Dedifferentiated amniotic fluid mesenchymal stem cell (primary cell): ENCODE measurements at regions not wholly inside any gene's neighbourhood (a gene's known extent, or its start where the extent isn't known, plus 50 kb on each side); places are given as distances from the start of the nearest gene placed in this dataset.
"Not testable (repeated sequence)": the region's sequence is repeated elsewhere in the genome, so short reads cannot be mapped to it uniquely, and the experiment has no call there.

Experiments used
- DNase-seq: peaks from one replicate; pipeline ENCODE4 v3.0.0-alpha.2; 2016; ENCODE audit errors: extremely low spot score

DNA sequence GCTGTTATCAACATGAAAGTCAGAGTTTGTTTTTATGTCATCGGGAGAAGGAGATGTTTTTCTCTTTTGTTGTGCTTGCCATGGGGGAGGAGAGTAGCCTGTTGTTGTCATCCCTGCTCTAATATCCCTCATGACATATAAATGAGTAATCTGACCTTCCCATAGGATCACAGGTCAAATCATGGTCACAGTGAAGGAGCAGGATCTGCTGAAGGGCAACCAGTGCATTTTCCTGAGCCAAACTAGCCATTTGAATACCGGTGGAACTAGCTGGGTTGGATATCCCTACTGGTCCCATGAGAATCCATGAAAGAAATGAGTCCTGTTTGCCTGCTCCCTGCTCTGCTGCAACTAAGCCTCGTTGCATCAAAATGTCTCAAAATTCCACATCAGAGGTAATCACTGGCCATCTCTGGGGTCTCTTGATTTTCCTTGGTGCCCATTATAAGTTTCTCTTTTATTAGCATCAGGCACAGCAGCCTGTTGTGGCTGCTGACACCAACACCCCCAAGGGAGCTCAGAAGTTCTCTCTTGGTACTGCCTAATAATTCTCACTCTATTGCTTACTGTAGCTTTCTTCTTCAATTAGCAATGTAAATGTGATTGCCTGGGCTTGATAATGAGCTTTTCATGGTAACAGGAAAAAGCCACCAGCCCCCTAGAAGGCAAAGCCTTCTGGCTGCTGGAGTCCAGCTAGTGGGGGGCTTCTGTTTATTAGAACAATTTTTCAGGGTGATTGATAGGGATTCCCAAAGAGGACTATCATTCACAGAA, 211.4 kb upstream of the ERCC4 start:
- DNase-seq = no peak

GRCh38 chr16:13718748-13719147, 201.2 kb upstream of the ERCC4 start:
- DNase-seq = no peak

GRCh38 chr16:13727943-13728342, 192.0 kb upstream of the ERCC4 start:
- no peak for DNase-seq

DNA sequence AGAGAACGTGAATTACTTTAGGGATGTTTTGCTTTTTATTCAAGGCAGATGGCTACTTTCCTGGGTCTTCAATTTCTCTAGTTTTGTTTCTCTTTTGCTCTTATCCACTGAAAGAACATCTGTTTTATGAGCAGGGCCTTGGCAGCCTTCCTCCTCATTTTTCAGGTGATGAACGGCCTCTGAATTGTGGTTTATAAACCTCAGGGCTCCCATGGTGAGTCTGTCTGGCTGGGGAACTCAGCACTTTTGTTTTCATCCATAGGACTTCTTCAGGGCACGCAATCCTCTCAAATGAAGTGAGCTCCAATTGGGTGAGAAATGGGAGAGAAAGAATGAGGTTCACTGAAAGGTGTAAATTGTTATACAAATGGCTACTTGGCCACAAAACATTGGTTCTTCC, 186.4 kb upstream of the ERCC4 start:
- DNase-seq = no peak

GRCh38 chr16:13739621-13740373, 180.2 kb upstream of the ERCC4 start:
- DNase-seq = not testable (repeated sequence)

- no peak for DNase-seq
These were observed 177.0 kb upstream of the ERCC4 start for GRCh38 chr16:13742928-13743327.

- DNase-seq = no peak
These were observed 176.4 kb upstream of the ERCC4 start for GRCh38 chr16:13743571-13743970.

- DNase-seq = no peak
These were observed 163.4 kb upstream of the ERCC4 start for GRCh38 chr16:13756411-13757140.

GRCh38 chr16:13766334-13766733, 153.6 kb upstream of the ERCC4 start:
- DNase-seq = no peak

- no peak for DNase-seq
These were observed 152.7 kb upstream of the ERCC4 start for GRCh38 chr16:13767215-13767614.

- DNase-seq = no peak
These were observed 151.5 kb upstream of the ERCC4 start for GRCh38 chr16:13768471-13768870.

DNA sequence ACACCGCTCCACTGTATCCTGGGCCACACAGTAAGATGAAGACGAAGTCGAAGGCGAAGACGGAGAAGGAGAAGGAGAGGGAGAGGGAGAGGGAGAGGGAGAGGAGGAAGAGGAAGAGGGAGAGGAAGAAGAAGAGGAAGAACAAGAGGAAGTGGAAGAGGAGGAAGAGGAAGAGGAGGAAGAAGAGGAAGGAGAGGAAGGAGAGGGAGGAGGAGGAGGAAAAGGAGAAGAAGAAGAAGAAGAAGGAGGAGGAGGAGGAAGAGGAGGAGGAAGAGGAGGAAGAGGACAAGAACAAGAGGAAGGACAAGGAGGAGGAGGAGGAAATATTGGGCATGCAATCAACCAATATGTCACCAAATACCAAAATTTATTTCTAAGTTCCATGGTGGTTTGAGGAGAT, 149.5 kb upstream of the ERCC4 start:
- DNase-seq = no peak

DNA sequence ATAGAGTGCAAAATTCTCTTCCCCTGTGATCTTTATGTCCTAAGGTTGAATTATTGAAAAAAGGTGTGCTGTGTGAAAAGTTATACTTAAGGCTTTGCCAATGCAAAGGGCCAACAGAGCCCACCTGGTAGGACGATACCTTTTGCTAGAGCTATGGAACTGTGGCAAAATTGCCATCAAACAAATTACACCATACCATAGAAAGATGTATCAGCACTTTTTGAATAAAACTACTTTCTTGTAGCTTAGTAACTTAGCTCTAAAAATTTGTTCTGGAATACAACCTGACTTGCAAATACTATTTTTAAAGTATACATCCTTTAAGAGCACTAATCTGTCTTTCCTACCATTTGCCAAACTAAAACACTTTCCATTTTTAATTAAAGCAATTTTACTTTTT, 147.2 kb upstream of the ERCC4 start:
- DNase-seq = no peak

DNA sequence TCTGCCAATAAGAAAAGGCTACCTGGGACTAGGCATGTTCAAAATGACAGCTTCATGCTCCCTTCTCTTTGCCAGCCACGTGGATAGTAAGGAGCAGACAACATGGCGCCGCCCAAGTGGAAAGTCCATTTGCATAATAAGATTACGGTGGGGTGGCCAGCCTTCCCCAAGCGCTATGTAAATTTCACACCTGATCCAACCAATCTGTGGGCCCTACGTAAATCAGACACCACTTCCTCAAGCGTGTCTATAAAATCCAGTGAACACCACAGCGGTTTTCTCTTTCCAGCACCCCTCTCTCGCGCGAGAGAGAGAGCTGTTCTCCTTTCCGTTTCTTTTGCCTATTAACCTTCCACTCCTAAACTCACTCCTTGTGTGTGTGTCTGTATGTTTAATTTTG, 140.3 kb upstream of the ERCC4 start:
- DNase-seq = no peak

DNA sequence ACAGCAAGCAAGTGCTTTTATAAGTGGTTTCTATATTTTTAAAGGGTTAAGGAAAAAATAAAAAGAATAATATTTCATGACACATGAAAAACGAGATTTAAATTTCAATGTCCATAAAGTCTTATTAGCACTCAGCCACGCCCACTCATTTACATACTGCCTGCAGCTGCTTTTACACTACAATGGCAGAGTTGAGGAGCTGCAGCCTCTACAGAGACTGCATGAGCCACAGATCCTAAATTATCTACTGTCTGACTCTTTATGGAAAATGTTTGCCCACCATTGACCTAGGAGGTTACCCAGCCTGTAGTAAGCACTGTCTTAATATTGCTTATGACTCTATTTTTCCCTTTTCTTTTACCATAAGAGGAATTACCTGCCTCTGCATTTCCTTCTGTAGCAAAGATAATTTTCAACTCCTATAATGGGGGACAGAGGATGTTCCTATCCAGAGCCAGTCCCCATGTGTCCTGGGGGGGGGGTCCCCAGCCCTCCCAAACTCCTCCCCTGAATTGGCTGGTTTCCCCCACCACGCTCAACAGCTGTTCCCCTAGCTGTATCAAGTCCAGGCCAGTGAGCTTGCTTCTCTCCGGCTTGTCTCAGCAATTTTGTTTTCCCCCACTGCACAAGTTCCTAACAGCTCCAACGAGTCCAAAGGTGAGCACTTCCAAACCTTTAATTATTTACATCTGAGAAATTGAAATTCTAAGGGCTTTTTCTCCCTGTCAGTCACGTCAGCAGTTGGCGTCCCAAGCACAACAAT, 139.4 kb upstream of the ERCC4 start:
- no peak for DNase-seq

GRCh38 chr16:13781169-13781564, 138.8 kb upstream of the ERCC4 start:
- DNase-seq = no peak

DNA sequence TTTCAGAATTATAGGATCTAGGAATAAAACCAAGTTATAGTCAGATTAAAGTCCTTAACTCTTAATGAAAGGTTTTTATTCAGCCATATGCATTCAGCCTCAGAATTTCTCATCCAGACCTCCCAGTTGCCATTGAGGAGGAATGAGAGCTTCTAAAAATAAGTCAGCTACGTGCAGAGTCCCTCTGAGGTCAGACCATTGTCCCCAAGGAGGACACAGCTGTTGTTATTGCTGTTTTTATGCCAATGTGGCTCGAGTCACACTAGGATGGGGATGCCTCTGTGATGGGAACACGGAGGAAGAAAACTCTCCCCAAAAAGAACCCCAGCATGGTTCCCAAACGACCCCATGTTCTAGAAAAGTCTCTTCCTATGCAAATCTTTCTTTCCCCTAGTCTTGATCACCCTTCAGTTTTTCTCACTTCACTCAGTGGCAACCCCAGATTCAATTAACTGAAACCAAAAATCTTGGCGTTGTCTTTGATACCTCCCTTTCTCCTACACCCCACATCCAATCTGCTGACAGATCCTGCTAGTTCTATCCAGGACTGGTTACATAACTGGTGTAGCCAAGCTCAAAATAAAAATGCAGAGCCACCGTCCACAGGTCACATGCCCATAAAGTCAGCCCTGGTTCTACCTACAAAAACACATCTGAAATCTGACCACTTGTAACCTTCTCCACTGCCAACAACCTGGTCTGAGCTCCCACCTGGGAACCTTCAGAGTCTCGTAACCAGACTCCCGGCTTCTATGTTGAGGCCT, 138.2 kb upstream of the ERCC4 start:
- DNase-seq = no peak

GRCh38 chr16:13791095-13791494, 128.9 kb upstream of the ERCC4 start:
- no peak for DNase-seq

DNA sequence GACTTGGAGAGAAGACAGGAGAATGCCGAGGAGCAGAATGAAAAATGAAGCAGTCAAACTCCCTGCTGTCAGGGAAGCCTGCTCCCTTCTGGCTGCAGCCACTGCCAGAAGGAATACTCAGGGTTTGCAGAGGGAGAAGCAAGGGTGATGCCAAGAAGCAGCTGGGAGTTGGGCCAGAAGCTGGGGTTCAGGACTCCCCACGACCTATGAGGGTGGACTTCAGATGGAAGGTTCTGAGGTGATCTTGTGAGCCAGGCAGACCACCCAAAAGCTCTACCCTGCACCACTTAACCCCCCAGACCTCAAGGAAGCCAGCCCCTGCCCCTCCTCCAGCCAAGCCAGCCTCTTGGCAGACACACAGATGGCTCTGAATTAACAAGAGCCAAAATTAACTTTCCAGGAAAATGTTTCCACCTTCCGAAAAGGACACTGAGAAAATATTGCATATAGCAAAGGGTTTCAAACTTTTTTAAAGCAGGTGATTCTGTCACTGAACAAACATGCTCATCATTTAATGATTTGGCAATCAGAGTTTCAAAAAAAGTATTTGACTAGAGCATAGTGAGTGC, 126.0 kb upstream of the ERCC4 start:
- no peak for DNase-seq

DNA sequence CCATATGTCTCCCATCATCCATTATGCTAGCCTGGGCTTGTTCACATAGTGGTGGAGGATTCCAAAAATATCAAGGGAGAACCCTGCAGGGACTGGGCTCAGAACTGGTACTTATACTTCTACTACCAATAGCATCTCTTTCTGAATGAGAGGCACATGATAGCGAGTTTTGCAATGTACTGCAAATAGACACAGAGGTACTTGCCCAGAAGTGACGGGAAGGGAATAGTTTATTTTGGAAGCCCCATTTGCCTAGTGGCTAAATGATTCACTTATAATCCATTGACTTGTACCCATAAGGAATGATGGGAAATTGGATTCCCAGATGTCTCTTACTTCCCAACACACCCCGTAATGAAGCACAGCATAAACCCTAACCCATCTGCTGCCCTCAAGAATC, 124.8 kb upstream of the ERCC4 start:
- DNase-seq = no peak

DNA sequence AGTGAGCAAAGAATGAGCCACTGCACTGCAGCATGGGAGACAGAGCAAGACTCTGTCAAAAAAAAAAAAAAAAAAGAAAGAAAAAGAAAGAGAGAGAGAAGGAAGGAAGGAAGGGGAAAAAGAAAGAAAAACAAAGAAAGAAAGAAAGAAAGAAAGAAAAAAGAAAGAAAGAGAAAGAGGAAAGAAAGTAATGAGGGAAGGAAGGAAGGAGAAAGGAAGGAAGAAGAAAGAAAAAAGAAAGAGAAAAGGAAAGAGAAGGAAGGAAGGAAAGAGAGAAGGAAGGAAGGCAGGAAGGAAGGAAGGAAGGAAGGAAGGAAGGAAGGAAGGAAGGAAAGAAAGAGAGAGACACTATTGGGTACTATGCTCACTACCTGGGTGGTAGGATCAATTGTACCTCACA, 122.2 kb upstream of the ERCC4 start:
- no peak for DNase-seq
